HG03342 (cell line): ENCODE measurements at regions not wholly inside any gene's neighbourhood (a gene's known extent, or its start where the extent isn't known, plus 50 kb on each side); places are given as distances from the start of the nearest gene placed in this dataset.
A peak's percentile ranks its signal among the peaks of the same experiment; 100 is the strongest.
"Not testable (repeated sequence)": the region's sequence is repeated elsewhere in the genome, so short reads cannot be mapped to it uniquely, and the experiment has no call there.

Experiments
- ATAC-seq: cut with Tn5 transposase; IDR thresholded peaks from one replicate; pipeline ENCODE4 v1.9.1; 2021; ENCODE audit warnings: mild to moderate bottlenecking, moderate library complexity; ENCODE audit not compliant: unreplicated experiment

- ATAC-seq = no peak
Observed at GRCh38 chr5:92552206-92553160, 1028.5 kb downstream of the NR2F1-AS1 start.

- ATAC-seq = no peak
Observed at GRCh38 chr5:92548346-92548745, 1032.7 kb downstream of the NR2F1-AS1 start.

GRCh38 chr5:92544596-92544995 is 1036.4 kb downstream of the NR2F1-AS1 start:
- no peak for ATAC-seq

- ATAC-seq = no peak
Observed at GRCh38 chr5:92544036-92544435, 1037.0 kb downstream of the NR2F1-AS1 start.

GRCh38 chr5:92543201-92543600 is 1037.8 kb downstream of the NR2F1-AS1 start:
- no peak for ATAC-seq

GRCh38 chr5:92542017-92542416 is 1039.0 kb downstream of the NR2F1-AS1 start:
- not testable (repeated sequence) for ATAC-seq

GRCh38 chr5:92527311-92528078 is 1053.5 kb downstream of the NR2F1-AS1 start:
- no peak for ATAC-seq

GRCh38 chr5:92525131-92525530 is 1055.9 kb downstream of the NR2F1-AS1 start:
- no peak for ATAC-seq

GRCh38 chr5:92519811-92520632 is 1061.0 kb downstream of the NR2F1-AS1 start:
- no peak for ATAC-seq

- peak; percentile 99 for ATAC-seq
Observed at GRCh38 chr5:92518318-92518904, 1062.6 kb downstream of the NR2F1-AS1 start.

- ATAC-seq = no peak
Observed at GRCh38 chr5:92514896-92515295, 1066.1 kb downstream of the NR2F1-AS1 start.

GRCh38 chr5:92513067-92513466 is 1068.0 kb downstream of the NR2F1-AS1 start:
- ATAC-seq = no peak

GRCh38 chr5:92508271-92508670 is 1072.7 kb downstream of the NR2F1-AS1 start:
- ATAC-seq = no peak

- ATAC-seq = peak; percentile 69
Observed at GRCh38 chr5:92505925-92506324, 1075.1 kb downstream of the NR2F1-AS1 start.

- ATAC-seq = no peak
Observed at GRCh38 chr5:92505145-92505544, 1075.9 kb downstream of the NR2F1-AS1 start.

GRCh38 chr5:92504346-92504745 is 1076.7 kb downstream of the NR2F1-AS1 start:
- no peak for ATAC-seq

GRCh38 chr5:92500752-92501151 is 1080.3 kb downstream of the NR2F1-AS1 start:
- no peak for ATAC-seq

GRCh38 chr5:92496545-92496944 is 1084.5 kb downstream of the NR2F1-AS1 start:
- no peak for ATAC-seq

GRCh38 chr5:92494508-92494907 is 1086.5 kb downstream of the NR2F1-AS1 start:
- ATAC-seq = no peak

- ATAC-seq = no peak
Observed at GRCh38 chr5:92492908-92493307, 1088.1 kb downstream of the NR2F1-AS1 start.

- no peak for ATAC-seq
Observed at GRCh38 chr5:92484484-92484883, 1096.5 kb downstream of the NR2F1-AS1 start.
